ENCODE measurements at regions not wholly inside any gene's neighbourhood (a gene's known extent, or its start where the extent isn't known, plus 50 kb on each side); places are given as distances from the start of the nearest gene placed in this dataset.
"Not testable (repeated sequence)": the region's sequence is repeated elsewhere in the genome, so short reads cannot be mapped to it uniquely, and the experiment has no call there.

DNA sequence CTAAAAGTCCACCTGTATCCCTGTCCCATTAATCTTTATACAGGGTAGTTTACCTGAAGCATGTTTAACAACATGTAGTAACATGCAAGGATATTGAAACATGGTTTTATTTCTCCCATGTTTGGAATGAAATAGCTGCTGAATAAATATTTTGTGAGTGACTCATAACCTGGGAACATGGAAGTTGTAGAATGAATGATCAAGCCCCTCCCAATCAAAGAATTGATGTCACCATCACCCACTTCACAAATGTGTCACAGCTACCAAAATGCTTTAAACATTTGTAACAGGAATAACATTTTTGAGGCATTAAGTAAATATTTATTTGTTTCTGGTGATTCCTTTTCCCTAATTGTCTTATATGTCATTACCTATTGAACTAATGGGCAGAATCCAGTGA, 58.9 kb upstream of the TNFAIP3 start:
- Histone ChIP-seq H3K4me3 (ENCODE audit: low read depth in 2 of 2, low read length in 2 of 2) (no peak overlapping the region), H3K4me1 (ENCODE audit: control insufficient read depth, insufficient read depth, low read length) (no peaks in the 10 kb centered on the region; the same call in none of the 2 replicates), H3K27ac (ENCODE audit: low read length) (no peak overlapping the region), H3K36me3 (ENCODE audit: control insufficient read depth, insufficient read depth, low read length) (no peaks in the 10 kb centered on the region), H3K27me3 (ENCODE audit: control insufficient read depth, insufficient read depth, low read length) (no peaks in the 10 kb centered on the region), H3K9me3 (ENCODE audit: control insufficient read depth, insufficient read depth, low read depth, low read length) (no peaks in the 10 kb centered on the region)
- no TSS peak for BruUV-seq (replicated peaks)
- ChIA-PET CTCF (no interaction called here), POLR2A (no interaction called here)
- ATAC-seq (no peak), DNase-seq (ENCODE audit: low read depth, low spot score) (peak; percentile 48)
- intact Hi-C loops (cut with micrococcal nuclease; ENCODE audit: unreplicated experiment) = no loop called here
- TF ChIP-seq, protein P1, sequence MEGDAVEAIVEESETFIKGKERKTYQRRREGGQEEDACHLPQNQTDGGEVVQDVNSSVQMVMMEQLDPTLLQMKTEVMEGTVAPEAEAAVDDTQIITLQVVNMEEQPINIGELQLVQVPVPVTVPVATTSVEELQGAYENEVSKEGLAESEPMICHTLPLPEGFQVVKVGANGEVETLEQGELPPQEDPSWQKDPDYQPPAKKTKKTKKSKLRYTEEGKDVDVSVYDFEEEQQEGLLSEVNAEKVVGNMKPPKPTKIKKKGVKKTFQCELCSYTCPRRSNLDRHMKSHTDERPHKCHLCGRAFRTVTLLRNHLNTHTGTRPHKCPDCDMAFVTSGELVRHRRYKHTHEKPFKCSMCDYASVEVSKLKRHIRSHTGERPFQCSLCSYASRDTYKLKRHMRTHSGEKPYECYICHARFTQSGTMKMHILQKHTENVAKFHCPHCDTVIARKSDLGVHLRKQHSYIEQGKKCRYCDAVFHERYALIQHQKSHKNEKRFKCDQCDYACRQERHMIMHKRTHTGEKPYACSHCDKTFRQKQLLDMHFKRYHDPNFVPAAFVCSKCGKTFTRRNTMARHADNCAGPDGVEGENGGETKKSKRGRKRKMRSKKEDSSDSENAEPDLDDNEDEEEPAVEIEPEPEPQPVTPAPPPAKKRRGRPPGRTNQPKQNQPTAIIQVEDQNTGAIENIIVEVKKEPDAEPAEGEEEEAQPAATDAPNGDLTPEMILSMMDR (IDR thresholded peaks at IDR 0.05) = no peak
- TF ChIP-seq TCF7L2 (IDR thresholded peaks at IDR 0.05; ENCODE audit: low read depth, low read length) = no peak
- TF ChIP-seq, protein P2, sequence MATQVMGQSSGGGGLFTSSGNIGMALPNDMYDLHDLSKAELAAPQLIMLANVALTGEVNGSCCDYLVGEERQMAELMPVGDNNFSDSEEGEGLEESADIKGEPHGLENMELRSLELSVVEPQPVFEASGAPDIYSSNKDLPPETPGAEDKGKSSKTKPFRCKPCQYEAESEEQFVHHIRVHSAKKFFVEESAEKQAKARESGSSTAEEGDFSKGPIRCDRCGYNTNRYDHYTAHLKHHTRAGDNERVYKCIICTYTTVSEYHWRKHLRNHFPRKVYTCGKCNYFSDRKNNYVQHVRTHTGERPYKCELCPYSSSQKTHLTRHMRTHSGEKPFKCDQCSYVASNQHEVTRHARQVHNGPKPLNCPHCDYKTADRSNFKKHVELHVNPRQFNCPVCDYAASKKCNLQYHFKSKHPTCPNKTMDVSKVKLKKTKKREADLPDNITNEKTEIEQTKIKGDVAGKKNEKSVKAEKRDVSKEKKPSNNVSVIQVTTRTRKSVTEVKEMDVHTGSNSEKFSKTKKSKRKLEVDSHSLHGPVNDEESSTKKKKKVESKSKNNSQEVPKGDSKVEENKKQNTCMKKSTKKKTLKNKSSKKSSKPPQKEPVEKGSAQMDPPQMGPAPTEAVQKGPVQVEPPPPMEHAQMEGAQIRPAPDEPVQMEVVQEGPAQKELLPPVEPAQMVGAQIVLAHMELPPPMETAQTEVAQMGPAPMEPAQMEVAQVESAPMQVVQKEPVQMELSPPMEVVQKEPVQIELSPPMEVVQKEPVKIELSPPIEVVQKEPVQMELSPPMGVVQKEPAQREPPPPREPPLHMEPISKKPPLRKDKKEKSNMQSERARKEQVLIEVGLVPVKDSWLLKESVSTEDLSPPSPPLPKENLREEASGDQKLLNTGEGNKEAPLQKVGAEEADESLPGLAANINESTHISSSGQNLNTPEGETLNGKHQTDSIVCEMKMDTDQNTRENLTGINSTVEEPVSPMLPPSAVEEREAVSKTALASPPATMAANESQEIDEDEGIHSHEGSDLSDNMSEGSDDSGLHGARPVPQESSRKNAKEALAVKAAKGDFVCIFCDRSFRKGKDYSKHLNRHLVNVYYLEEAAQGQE (IDR thresholded peaks at IDR 0.05; ENCODE audit: insufficient read depth in 1 of 2, low read depth in 2 of 2, low read length in 1 of 2) = no peak
- no peak for TF ChIP-seq POLR2AphosphoS5 (IDR thresholded peaks at IDR 0.05; ENCODE audit: low read depth, low read length)
- TF ChIP-seq SIN3A (IDR thresholded peaks at IDR 0.05; ENCODE audit: borderline replicate concordance, insufficient read depth, low read depth, low read length) = no peak
- in situ Hi-C loops (cut with HindIII; ENCODE audit: low pct_unique_long_range_greater_than_20kb, low sequenced_read_pairs) = no loop called here

DNA sequence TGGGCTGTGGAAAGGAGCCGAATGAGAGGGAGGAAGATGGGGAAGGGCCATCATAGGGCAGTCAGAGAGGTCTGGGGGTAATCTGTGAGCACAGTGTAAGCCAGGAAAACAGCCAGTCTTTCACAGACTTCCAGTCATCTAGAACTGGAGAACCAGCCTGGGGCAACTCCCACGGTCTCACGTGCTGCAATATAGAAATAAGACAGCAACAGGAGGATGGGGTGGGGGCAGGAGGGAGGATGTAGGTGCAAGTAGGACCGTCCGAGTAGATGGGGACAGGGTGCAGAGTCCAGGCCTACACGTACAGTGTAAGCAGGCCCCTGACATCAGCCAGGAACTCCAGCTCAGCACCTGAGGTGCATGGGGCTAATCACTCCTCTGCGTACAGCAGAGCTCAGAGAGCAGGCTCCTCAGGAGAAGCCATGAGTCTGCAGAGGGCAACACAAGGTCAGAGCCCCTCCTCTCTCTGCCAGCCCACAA, 58.2 kb upstream of the TNFAIP3 start:
- DNase-seq (ENCODE audit: low read depth, low spot score) (no peak), ATAC-seq (peak; percentile 45; the same call in 1 of the 2 replicates)
- H3K36me3 ChIP-seq (ENCODE audit: control insufficient read depth, insufficient read depth, low read length) = no peaks in the 10 kb centered on the region
- CTCF ChIA-PET = no interaction called here
- TF ChIP-seq, protein P1 (IDR thresholded peaks at IDR 0.05) = no peak
- no peak for TF ChIP-seq TCF7L2 (IDR thresholded peaks at IDR 0.05; ENCODE audit: low read depth, low read length)
- TF ChIP-seq, protein P2 (IDR thresholded peaks at IDR 0.05; ENCODE audit: insufficient read depth in 1 of 2, low read depth in 2 of 2, low read length in 1 of 2) = no peak
- no peak for TF ChIP-seq POLR2AphosphoS5 (IDR thresholded peaks at IDR 0.05; ENCODE audit: low read depth, low read length)
- no peak for TF ChIP-seq SIN3A (IDR thresholded peaks at IDR 0.05; ENCODE audit: borderline replicate concordance, insufficient read depth, low read depth, low read length)
- no peaks in the 10 kb centered on the region for H3K9me3 ChIP-seq (ENCODE audit: control insufficient read depth, insufficient read depth, low read depth, low read length)
- no TSS peak for BruUV-seq (replicated peaks)
- no peak overlapping the region for H3K27ac ChIP-seq (ENCODE audit: low read length)
- POLR2A ChIA-PET = no interaction called here
- H3K4me3 ChIP-seq (ENCODE audit: low read depth in 2 of 2, low read length in 2 of 2) = no peak overlapping the region
- intact Hi-C loops (cut with micrococcal nuclease; ENCODE audit: unreplicated experiment) = no loop called here
- in situ Hi-C loops (cut with HindIII; ENCODE audit: low pct_unique_long_range_greater_than_20kb, low sequenced_read_pairs) = no loop called here
- no peaks in the 10 kb centered on the region for H3K27me3 ChIP-seq (ENCODE audit: control insufficient read depth, insufficient read depth, low read length)
- no peaks in the 10 kb centered on the region; the same call in none of the 2 replicates for H3K4me1 ChIP-seq (ENCODE audit: control insufficient read depth, insufficient read depth, low read length)

DNA sequence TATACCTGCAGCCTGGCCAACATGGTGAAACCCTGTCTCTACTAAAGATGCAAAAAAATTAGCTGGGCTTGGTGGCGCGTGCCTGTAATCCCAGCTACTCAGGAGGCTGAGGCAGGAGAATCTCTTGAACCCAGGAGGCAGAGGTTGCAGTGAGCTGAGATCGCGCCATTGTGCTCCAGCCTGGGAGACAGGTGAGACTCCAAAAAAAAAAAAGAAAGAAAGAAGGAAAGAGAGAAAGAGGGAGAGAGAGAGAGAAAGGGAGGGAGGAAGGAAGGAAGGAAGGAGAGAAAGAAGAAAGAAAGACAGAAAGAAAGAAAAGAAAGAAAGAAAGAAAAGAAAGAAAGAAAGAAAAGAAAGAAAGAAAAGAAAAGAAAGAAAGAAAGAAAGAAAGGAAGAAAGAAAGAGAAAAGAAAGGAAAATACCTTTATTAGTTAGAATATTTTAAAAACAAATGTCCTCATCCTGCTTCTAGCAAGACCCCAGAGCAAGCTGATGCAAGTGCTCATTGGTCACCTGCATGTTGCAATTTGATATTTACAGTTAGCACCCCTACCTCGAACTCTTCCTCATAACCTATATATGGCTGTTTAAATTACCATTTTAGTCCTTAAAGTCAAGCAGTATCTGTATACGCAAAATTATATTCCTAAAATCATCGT, 57.0 kb upstream of the TNFAIP3 start:
- POLR2A ChIA-PET; DNase-seq (ENCODE audit: low read depth, low spot score); H3K4me1 ChIP-seq (ENCODE audit: control insufficient read depth, insufficient read depth, low read length); CTCF ChIA-PET; H3K27ac ChIP-seq (ENCODE audit: low read length); ATAC-seq; H3K36me3 ChIP-seq (ENCODE audit: control insufficient read depth, insufficient read depth, low read length); in situ Hi-C loops (cut with HindIII; ENCODE audit: low pct_unique_long_range_greater_than_20kb, low sequenced_read_pairs); BruUV-seq (replicated peaks); H3K27me3 ChIP-seq (ENCODE audit: control insufficient read depth, insufficient read depth, low read length); intact Hi-C loops (cut with micrococcal nuclease; ENCODE audit: unreplicated experiment); H3K9me3 ChIP-seq (ENCODE audit: control insufficient read depth, insufficient read depth, low read depth, low read length); H3K4me3 ChIP-seq (ENCODE audit: low read depth in 2 of 2, low read length in 2 of 2): not testable (repeated sequence)

Data from Panc1 (cell line).